Activated gamma-delta T cell (primary cell): ENCODE measurements at regions not wholly inside any gene's neighbourhood (a gene's known extent, or its start where the extent isn't known, plus 50 kb on each side); places are given as distances from the start of the nearest gene placed in this dataset.
"Not testable (repeated sequence)": the region's sequence is repeated elsewhere in the genome, so short reads cannot be mapped to it uniquely, and the experiment has no call there.

ENCODE experiments used
- DNase-seq: peaks from one replicate; lab custom pipeline; 2025; lab: John Stamatoyannopoulos, UW

- no peak for DNase-seq
Measured at GRCh38 chr10:81576336-81576735, 298.7 kb upstream of the NRG3 start.

GRCh38 chr10:81594991-81595390 lies 280.0 kb upstream of the NRG3 start:
- no peak for DNase-seq

GRCh38 chr10:81600185-81600584 lies 274.8 kb upstream of the NRG3 start:
- DNase-seq = no peak

GRCh38 chr10:81603106-81603620 lies 271.8 kb upstream of the NRG3 start:
- DNase-seq = no peak

GRCh38 chr10:81644485-81644884 lies 230.5 kb upstream of the NRG3 start:
- not testable (repeated sequence) for DNase-seq

- no peak for DNase-seq
Measured at GRCh38 chr10:81655986-81656385, 219.0 kb upstream of the NRG3 start.

GRCh38 chr10:81662837-81663236 lies 212.2 kb upstream of the NRG3 start:
- DNase-seq = no peak

- DNase-seq = not testable (repeated sequence)
Measured at GRCh38 chr10:81664800-81665199, 210.2 kb upstream of the NRG3 start.

- DNase-seq = no peak
Measured at GRCh38 chr10:81674941-81675340, 200.1 kb upstream of the NRG3 start.

GRCh38 chr10:81679291-81679690 lies 195.7 kb upstream of the NRG3 start:
- DNase-seq = no peak

- DNase-seq = no peak
Measured at GRCh38 chr10:81680359-81680758, 194.6 kb upstream of the NRG3 start.

GRCh38 chr10:81688459-81688858 lies 186.5 kb upstream of the NRG3 start:
- no peak for DNase-seq

- DNase-seq = no peak
Measured at GRCh38 chr10:81696609-81697388, 178.2 kb upstream of the NRG3 start.

- DNase-seq = no peak
Measured at GRCh38 chr10:81704596-81704995, 170.4 kb upstream of the NRG3 start.

GRCh38 chr10:81708416-81708815 lies 166.6 kb upstream of the NRG3 start:
- DNase-seq = no peak

GRCh38 chr10:81708929-81709328 lies 166.1 kb upstream of the NRG3 start:
- no peak for DNase-seq

- DNase-seq = no peak
Measured at GRCh38 chr10:81722399-81722798, 152.6 kb upstream of the NRG3 start.

- no peak for DNase-seq
Measured at GRCh38 chr10:81724431-81724830, 150.6 kb upstream of the NRG3 start.

GRCh38 chr10:81725851-81726250 lies 149.1 kb upstream of the NRG3 start:
- no peak for DNase-seq

- no peak for DNase-seq
Measured at GRCh38 chr10:81728692-81729091, 146.3 kb upstream of the NRG3 start.

GRCh38 chr10:81730891-81731290 lies 144.1 kb upstream of the NRG3 start:
- no peak for DNase-seq

GRCh38 chr10:81733542-81733941 lies 141.5 kb upstream of the NRG3 start:
- DNase-seq = no peak

GRCh38 chr10:81735167-81735566 lies 139.8 kb upstream of the NRG3 start:
- DNase-seq = not testable (repeated sequence)

- no peak for DNase-seq
Measured at GRCh38 chr10:81759111-81759510, 115.9 kb upstream of the NRG3 start.
